K562 (cell line): ENCODE measurements at regions not wholly inside any gene's neighbourhood (a gene's known extent, or its start where the extent isn't known, plus 50 kb on each side); places are given as distances from the start of the nearest gene placed in this dataset.

ENCODE experiments used
- ATAC-seq: fragments of 200-7000 bp; cut with Tn5 transposase; 3 replicates; pipeline ENCODE4 v1.9.1; 2020; ENCODE audit warnings: moderate library complexity
- BruUV-seq: library from RNA; stranded (reverse); fragments of 400-500 nt; replicated peaks from 2 replicates; lab custom pipeline; 2021; lab: Mats Ljungman, UMichigan
- CTCF ChIA-PET: fragments of 300-600 bp; formaldehyde crosslinking; extraction: SDS; loops from one replicate; lab custom pipeline; 2021; ENCODE audit warnings: low intra/inter-chr PET ratio; lab: Yijun Ruan, JAX
- POLR2A ChIA-PET: fragments of 300-600, 350-650 bp; sonication (Branson Sonifier 250); formaldehyde crosslinking; extraction: SDS; loops from one replicate; lab custom pipeline; 2021; ENCODE audit warnings: antibody characterized with exemption, inconsistent platforms; lab: Yijun Ruan, JAX
- DNase-seq, 4 experiments: peaks; one replicate each; pipeline versions ENCODE4 v3.0.0 to v3.0.0-alpha.2; 2011 to 2018; ENCODE audit warnings: low spot score in 3 of 4, mixed read lengths in 3 of 4; ENCODE audit errors: extremely low read depth in 1 of 4
- FAIRE-seq: peaks from 2 replicates; lab custom pipeline; 2011; peaks lifted over from hg19 to GRCh38; lab: Jason Lieb, UNC
- H2AFZ ChIP-seq: 2 replicates; pipeline ENCODE4 v1.6.0; 2011; ENCODE audit warnings: low read depth, low read length, control low read depth, inconsistent platforms
- H3K27ac ChIP-seq: fragments of 200-600 bp; 3 replicates; pipeline ENCODE4 v1.8.0; 2011; ENCODE audit warnings: low read depth, mild to moderate bottlenecking, control low read depth, inconsistent platforms, low read length, moderate library complexity, mixed read lengths; ENCODE audit errors: extremely low read depth
- H3K27me3 ChIP-seq, 2 experiments: fragments of 300-600 bp in 1 of 2; 2 replicates in 1 of 2; 3 replicates in 1 of 2; pipeline versions ENCODE4 v1.6.0 to v1.8.0; 2011; ENCODE audit warnings: inconsistent platforms in 2 of 2, low read length in 2 of 2, mild to moderate bottlenecking in 1 of 2, mixed read lengths in 1 of 2, moderate library complexity in 1 of 2; ENCODE audit not compliant: control insufficient read depth in 2 of 2, insufficient read depth in 2 of 2
- H3K36me3 ChIP-seq: fragments of 300-600 bp; 3 replicates; pipeline ENCODE4 v1.8.0; 2011; ENCODE audit warnings: mild to moderate bottlenecking, low read length, inconsistent platforms; ENCODE audit not compliant: control insufficient read depth, insufficient read depth
- H3K4me1 ChIP-seq, 2 experiments: fragments of 200-600 bp in 1 of 2; replicated peaks in 1 of 2; 2 replicates in 1 of 2; 3 replicates in 1 of 2; pipeline versions ENCODE4 v1.5.1 to v1.8.0; 2011; ENCODE audit warnings: inconsistent platforms in 2 of 2, low read length in 2 of 2, mild to moderate bottlenecking in 1 of 2, mixed read lengths in 1 of 2, moderate library complexity in 1 of 2; ENCODE audit not compliant: control insufficient read depth in 2 of 2, insufficient read depth in 2 of 2
- H3K4me2 ChIP-seq: 2 replicates; pipeline ENCODE4 v1.6.1; 2011; ENCODE audit warnings: low read length, control low read depth, inconsistent platforms, mixed read lengths; ENCODE audit not compliant: insufficient read depth
- H3K4me3 ChIP-seq: fragments of 200-600 bp; sonication (generic), shearing (Covaris generic); 2 replicates; pipeline ENCODE4 v1.5.1; 2016; ENCODE audit warnings: control low read depth, inconsistent platforms
- H3K79me2 ChIP-seq: fragments of 200-600 bp; 3 replicates; pipeline ENCODE4 v1.8.0; 2011; ENCODE audit warnings: low read length, inconsistent platforms; ENCODE audit not compliant: control insufficient read depth, insufficient read depth
- H3K9ac ChIP-seq, 2 experiments: 2 replicates each; pipeline versions ENCODE4 v1.6.0 to v1.6.1; 2011; ENCODE audit warnings: low read depth in 2 of 2, low read length in 2 of 2, control low read depth in 1 of 2, inconsistent platforms in 1 of 2, mild to moderate bottlenecking in 1 of 2, mixed read lengths in 1 of 2; ENCODE audit not compliant: insufficient read depth in 1 of 2
- H3K9me1 ChIP-seq: one replicate; pipeline ENCODE4 v1.6.0; 2011; ENCODE audit warnings: inconsistent platforms, mild to moderate bottlenecking, low read length, moderate library complexity; ENCODE audit not compliant: control insufficient read depth, insufficient read depth
- H3K9me3 ChIP-seq: replicated peaks from 2 replicates; pipeline ENCODE4 v1.5.1; 2011; ENCODE audit warnings: low read depth, low read length, inconsistent platforms; ENCODE audit not compliant: control insufficient read depth, insufficient read depth
- H4K20me1 ChIP-seq: replicated peaks from 2 replicates; pipeline ENCODE4 v1.6.1; 2011; ENCODE audit warnings: low read length, inconsistent platforms, mixed read lengths; ENCODE audit not compliant: control insufficient read depth, insufficient read depth
- BACH1 ChIP-seq: fragments of 200-800 bp; sonication (Bioruptor generic); IDR thresholded peaks from 2 replicates; pipeline ENCODE4 v1.6.1; 2016; ENCODE audit warnings: missing genetic modification characterization, missing compliant biosample characterization
- ERF ChIP-seq: fragments of 450-650 bp; formaldehyde crosslinking; IDR thresholded peaks from 2 replicates; pipeline ENCODE4 v1.4.0; 2020; ENCODE audit warnings: mild to moderate bottlenecking, mixed read lengths
- FOSL1 ChIP-seq: fragments of 200-800 bp; sonication (Bioruptor generic); conservative IDR thresholded peaks from 2 replicates; pipeline ENCODE4 v1.6.1; 2016; ENCODE audit warnings: missing genetic modification characterization, missing compliant biosample characterization
- FOXK2 ChIP-seq, 2 experiments: fragments of 450-650 bp; IDR thresholded peaks in 1 of 2; conservative IDR thresholded peaks in 1 of 2; 2 replicates each; pipeline ENCODE4 v1.6.1; 2016; ENCODE audit warnings: low read depth in 2 of 2, mild to moderate bottlenecking in 1 of 2
- HDAC3 ChIP-seq: fragments of 450-650 bp; IDR thresholded peaks from 2 replicates; pipeline ENCODE4 v1.6.1; 2018; ENCODE audit warnings: borderline replicate concordance, mild to moderate bottlenecking, moderate library complexity; ENCODE audit not compliant: partially characterized antibody
- HMG20B ChIP-seq: fragments of 250-450 bp; sonication (Bioruptor Pico); IDR thresholded peaks from 2 replicates; pipeline ENCODE4 v1.5.0; 2021; ENCODE audit warnings: mild to moderate bottlenecking
- MTF1 ChIP-seq: fragments of 250-450 bp; sonication (Bioruptor Pico); IDR thresholded peaks from 2 replicates; pipeline ENCODE4 v1.9.0; 2021; ENCODE audit warnings: moderate library complexity, mild to moderate bottlenecking, inconsistent platforms, borderline replicate concordance
- POLR2H ChIP-seq: IDR thresholded peaks from 2 replicates; pipeline ENCODE4 v1.6.1; 2016; ENCODE audit warnings: missing genetic modification characterization, low read depth, mild to moderate bottlenecking, control low read depth, missing compliant biosample characterization, moderate library complexity
- PTBP1 ChIP-seq: fragments of 200-400 bp; formaldehyde crosslinking; IDR thresholded peaks from 2 replicates; pipeline ENCODE4 v1.6.1; 2017; ENCODE audit warnings: low read depth, low read length
- SRSF1 ChIP-seq: fragments of 200-400 bp; formaldehyde crosslinking; IDR thresholded peaks from 2 replicates; pipeline ENCODE4 v1.6.1; 2017; ENCODE audit warnings: mild to moderate bottlenecking, low read depth, low read length, moderate library complexity
- SUPT5H ChIP-seq: fragments of 450-650 bp; IDR thresholded peaks from 2 replicates; pipeline ENCODE4 v1.6.1; 2016
- ZKSCAN8 ChIP-seq: fragments of 200-800 bp; sonication (Bioruptor generic); IDR thresholded peaks from 2 replicates; pipeline ENCODE4 v1.6.1; 2016; ENCODE audit warnings: missing genetic modification characterization, missing compliant biosample characterization
- ZNF253 ChIP-seq: fragments of 250-450 bp; sonication (Bioruptor Pico); conservative IDR thresholded peaks from 2 replicates; pipeline ENCODE4 v1.6.1; 2021; ENCODE audit warnings: mild to moderate bottlenecking
- WGBS: fragments of 100-300 bp; shearing (Covaris generic); methylation state at CpG from one replicate; pipeline ENCODE4 v1.1.6; 2016; ENCODE audit warnings: low coverage, mixed read lengths; ENCODE audit not compliant: insufficient coverage; ENCODE audit errors: missing lambda C conversion rate; 5-methylcytosine and 5-hydroxymethylcytosine counted together
- in situ Hi-C: fragments of 300-500 bp; cut with MboI; formaldehyde crosslinking; loops from 4 replicates; pipeline ENCODE4 v1.15.0; 2018; ENCODE audit warnings: inconsistent platforms, mixed read lengths
- intact Hi-C: fragments of 100-400 bp; cut with micrococcal nuclease; formaldehyde crosslinking; loops from 2 replicates; pipeline ENCODE4 v1.14.2; 2022
- TF ChIP-seq, protein P1 (sequence below): fragments of 450-650 bp; conservative IDR thresholded peaks from 2 replicates; pipeline ENCODE4 v1.6.1; 2016; ENCODE audit warnings: missing genetic modification characterization, low read depth, mild to moderate bottlenecking, missing compliant biosample characterization, moderate library complexity
- TF ChIP-seq, protein P2 (sequence below): fragments of 450-650 bp; formaldehyde crosslinking; IDR thresholded peaks from 2 replicates; pipeline ENCODE4 v1.4.0; 2020; ENCODE audit warnings: mild to moderate bottlenecking, moderate library complexity
- TF ChIP-seq, protein P3 (sequence below): sonication (generic); formaldehyde crosslinking; IDR thresholded peaks from 2 replicates; pipeline ENCODE4 v1.8.1; 2023; ENCODE audit warnings: mild to moderate bottlenecking, missing genetic modification reagents
- TF ChIP-seq, protein P4 (sequence below): fragments of 450-650 bp; IDR thresholded peaks from 2 replicates; pipeline ENCODE4 v1.6.1; 2014; ENCODE audit warnings: low read depth, mild to moderate bottlenecking, moderate library complexity, borderline replicate concordance

GRCh38 chr9:130780415-130780814, 54.6 kb upstream of the ABL1 start:
- no peak overlapping the region for H3K4me2 ChIP-seq
- no peak for FAIRE-seq

More at GRCh38 chr9:130780415-130780814, 54.6 kb upstream of the ABL1 start:
- Histone ChIP-seq H3K9me3 (no peaks in the 10 kb centered on the region; the same call in 1 of the 2 replicates), H4K20me1 (no peaks in the 10 kb centered on the region; the same call in 1 of the 2 replicates), H3K79me2 (no peaks in the 10 kb centered on the region), H3K4me1 (0 out of 5 replicates have a peak, but pooled peaks cover 0 to 3% of the 10 kb centered on the region in 2 experiments), H3K9me1 (peaks cover 11% of the 10 kb centered on the region), H3K4me3 (no peak overlapping the region), H3K27me3 (no peaks in the 10 kb centered on the region), H3K9ac (no peak overlapping the region), H3K36me3 (peaks cover 40% of the 10 kb centered on the region; the same call in 2 of the 3 replicates), H2AFZ (no peak overlapping the region), H3K27ac (no peak overlapping the region)
- intact Hi-C loops (no loop called here), in situ Hi-C loops (no loop called here)
- CTCF ChIA-PET = no interaction called here
- WGBS = 60% methylated on average over 4 of the region's 4 CpGs
- peak in 1 of 4 experiments; percentile 13 for DNase-seq
- ATAC-seq = no peak; the same call in 1 of the 3 replicates
- TF ChIP-seq MTF1 (CRISPR knock-in tag) = no peak
- TF ChIP-seq FOXK2 (conservative IDR thresholded peaks at IDR 0.05 in 1 of 2, IDR thresholded peaks at IDR 0.05 in 1 of 2; ENCODE audit: low read depth in 2 of 2) = no peak
- TF ChIP-seq FOSL1 (tag) = no peak
- TF ChIP-seq, protein P1, sequence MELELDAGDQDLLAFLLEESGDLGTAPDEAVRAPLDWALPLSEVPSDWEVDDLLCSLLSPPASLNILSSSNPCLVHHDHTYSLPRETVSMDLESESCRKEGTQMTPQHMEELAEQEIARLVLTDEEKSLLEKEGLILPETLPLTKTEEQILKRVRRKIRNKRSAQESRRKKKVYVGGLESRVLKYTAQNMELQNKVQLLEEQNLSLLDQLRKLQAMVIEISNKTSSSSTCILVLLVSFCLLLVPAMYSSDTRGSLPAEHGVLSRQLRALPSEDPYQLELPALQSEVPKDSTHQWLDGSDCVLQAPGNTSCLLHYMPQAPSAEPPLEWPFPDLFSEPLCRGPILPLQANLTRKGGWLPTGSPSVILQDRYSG (tag) = no peak
- TF ChIP-seq, protein P2, sequence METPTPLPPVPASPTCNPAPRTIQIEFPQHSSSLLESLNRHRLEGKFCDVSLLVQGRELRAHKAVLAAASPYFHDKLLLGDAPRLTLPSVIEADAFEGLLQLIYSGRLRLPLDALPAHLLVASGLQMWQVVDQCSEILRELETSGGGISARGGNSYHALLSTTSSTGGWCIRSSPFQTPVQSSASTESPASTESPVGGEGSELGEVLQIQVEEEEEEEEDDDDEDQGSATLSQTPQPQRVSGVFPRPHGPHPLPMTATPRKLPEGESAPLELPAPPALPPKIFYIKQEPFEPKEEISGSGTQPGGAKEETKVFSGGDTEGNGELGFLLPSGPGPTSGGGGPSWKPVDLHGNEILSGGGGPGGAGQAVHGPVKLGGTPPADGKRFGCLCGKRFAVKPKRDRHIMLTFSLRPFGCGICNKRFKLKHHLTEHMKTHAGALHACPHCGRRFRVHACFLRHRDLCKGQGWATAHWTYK (CRISPR knock-in tag) = no peak
- no peak for TF ChIP-seq HDAC3
- TF ChIP-seq SUPT5H = no peak
- TF ChIP-seq SRSF1 = no peak
- no peak for TF ChIP-seq HMG20B (CRISPR knock-in tag)
- no peak for TF ChIP-seq POLR2H
- no peak for TF ChIP-seq ERF
- TF ChIP-seq, protein P3, sequence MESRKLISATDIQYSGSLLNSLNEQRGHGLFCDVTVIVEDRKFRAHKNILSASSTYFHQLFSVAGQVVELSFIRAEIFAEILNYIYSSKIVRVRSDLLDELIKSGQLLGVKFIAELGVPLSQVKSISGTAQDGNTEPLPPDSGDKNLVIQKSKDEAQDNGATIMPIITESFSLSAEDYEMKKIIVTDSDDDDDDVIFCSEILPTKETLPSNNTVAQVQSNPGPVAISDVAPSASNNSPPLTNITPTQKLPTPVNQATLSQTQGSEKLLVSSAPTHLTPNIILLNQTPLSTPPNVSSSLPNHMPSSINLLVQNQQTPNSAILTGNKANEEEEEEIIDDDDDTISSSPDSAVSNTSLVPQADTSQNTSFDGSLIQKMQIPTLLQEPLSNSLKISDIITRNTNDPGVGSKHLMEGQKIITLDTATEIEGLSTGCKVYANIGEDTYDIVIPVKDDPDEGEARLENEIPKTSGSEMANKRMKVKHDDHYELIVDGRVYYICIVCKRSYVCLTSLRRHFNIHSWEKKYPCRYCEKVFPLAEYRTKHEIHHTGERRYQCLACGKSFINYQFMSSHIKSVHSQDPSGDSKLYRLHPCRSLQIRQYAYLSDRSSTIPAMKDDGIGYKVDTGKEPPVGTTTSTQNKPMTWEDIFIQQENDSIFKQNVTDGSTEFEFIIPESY (CRISPR knock-in tag) = no peak
- TF ChIP-seq PTBP1 = no peak
- TF ChIP-seq, protein P4, sequence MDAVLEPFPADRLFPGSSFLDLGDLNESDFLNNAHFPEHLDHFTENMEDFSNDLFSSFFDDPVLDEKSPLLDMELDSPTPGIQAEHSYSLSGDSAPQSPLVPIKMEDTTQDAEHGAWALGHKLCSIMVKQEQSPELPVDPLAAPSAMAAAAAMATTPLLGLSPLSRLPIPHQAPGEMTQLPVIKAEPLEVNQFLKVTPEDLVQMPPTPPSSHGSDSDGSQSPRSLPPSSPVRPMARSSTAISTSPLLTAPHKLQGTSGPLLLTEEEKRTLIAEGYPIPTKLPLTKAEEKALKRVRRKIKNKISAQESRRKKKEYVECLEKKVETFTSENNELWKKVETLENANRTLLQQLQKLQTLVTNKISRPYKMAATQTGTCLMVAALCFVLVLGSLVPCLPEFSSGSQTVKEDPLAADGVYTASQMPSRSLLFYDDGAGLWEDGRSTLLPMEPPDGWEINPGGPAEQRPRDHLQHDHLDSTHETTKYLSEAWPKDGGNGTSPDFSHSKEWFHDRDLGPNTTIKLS = no peak
- TF ChIP-seq ZNF253 (CRISPR knock-in tag) = no peak
- TF ChIP-seq ZKSCAN8 (CRISPR knock-in tag) = no peak
- TF ChIP-seq BACH1 = no peak
- no TSS peak for BruUV-seq
- POLR2A ChIA-PET = interaction anchor here (0.9 to 2.6 kb wide), 6 partner anchors 9 to 103 kb away, joined by 3 to 13 read pairs (median 4); no protein-coding TSS in a partner anchor
